SK-N-SH (cell line): ENCODE measurements at regions not wholly inside any gene's neighbourhood (a gene's known extent, or its start where the extent isn't known, plus 50 kb on each side); places are given as distances from the start of the nearest gene placed in this dataset.

Experiments used
- CTCF ChIA-PET: fragments of 300-600, 350-600 bp; formaldehyde crosslinking; extraction: SDS; loops from one replicate; lab custom pipeline; 2021; lab: Yijun Ruan, JAX
- POLR2A ChIA-PET: fragments of 350-600 bp; sonication (Branson Sonifier 250); formaldehyde crosslinking; extraction: SDS; loops from one replicate; lab custom pipeline; 2020; ENCODE audit warnings: antibody characterized with exemption, inconsistent platforms; lab: Yijun Ruan, JAX
- DNase-seq: peaks from one replicate; pipeline ENCODE4 v3.0.0; 2012
- H2AFZ ChIP-seq: fragments of 200-600 bp; sonication (generic); 2 replicates; pipeline ENCODE4 v1.8.1; 2016; ENCODE audit warnings: antibody characterized with exemption, mild to moderate bottlenecking, low read depth
- H3F3A ChIP-seq: fragments of 200-600 bp; sonication (generic); replicated peaks from 2 replicates; pipeline ENCODE3; 2016; ENCODE audit warnings: antibody characterized with exemption, mild to moderate bottlenecking; ENCODE audit not compliant: insufficient read depth
- H3K27ac ChIP-seq, 2 experiments: fragments of 200-500 bp in 1 of 2; fragments of 200-600 bp in 1 of 2; sonication (Bioruptor generic) in 1 of 2; sonication (generic), shearing (Covaris generic) in 1 of 2; 2 replicates each; pipeline versions ENCODE4 v1.5.1 to v1.6.1; 2014 to 2016; ENCODE audit warnings: low read depth in 2 of 2, inconsistent platforms in 1 of 2, low read length in 1 of 2, mild to moderate bottlenecking in 1 of 2, mixed read lengths in 1 of 2
- H3K27me3 ChIP-seq: fragments of 200-600 bp; sonication (generic), shearing (Covaris generic); 2 replicates; pipeline ENCODE4 v1.6.1; 2016; ENCODE audit warnings: mixed run types; ENCODE audit not compliant: insufficient read depth
- H3K36me3 ChIP-seq, 2 experiments: fragments of 200-500 bp in 1 of 2; fragments of 200-600 bp in 1 of 2; sonication (Bioruptor generic) in 1 of 2; sonication (generic) in 1 of 2; replicated peaks in 1 of 2; 2 replicates each; pipeline versions ENCODE3 to v1.5.1; 2014 to 2016; ENCODE audit warnings: low read length in 1 of 2, mild to moderate bottlenecking in 1 of 2; ENCODE audit not compliant: insufficient read depth in 2 of 2, control insufficient read depth in 1 of 2
- H3K4me1 ChIP-seq, 2 experiments: fragments of 200-500 bp in 1 of 2; fragments of 200-600 bp in 1 of 2; sonication (Bioruptor generic) in 1 of 2; sonication (generic), shearing (Covaris generic) in 1 of 2; 2 replicates each; pipeline versions ENCODE4 v1.5.1 to v1.6.1; 2014 to 2016; ENCODE audit warnings: low read depth in 1 of 2, low read length in 1 of 2, mixed run types in 1 of 2; ENCODE audit not compliant: insufficient read depth in 2 of 2, control insufficient read depth in 1 of 2
- H3K4me2 ChIP-seq: fragments of 200-600 bp; sonication (generic), shearing (Covaris generic); 2 replicates; pipeline ENCODE4 v1.6.1; 2017; ENCODE audit warnings: mixed run types
- H3K4me3 ChIP-seq, 2 experiments: fragments of 200-500 bp in 1 of 2; fragments of 200-600 bp in 1 of 2; sonication (Bioruptor generic) in 1 of 2; sonication (generic), shearing (Covaris generic) in 1 of 2; 2 replicates each; pipeline versions ENCODE4 v1.5.1 to v1.8.1; 2014 to 2016; ENCODE audit warnings: low read depth in 2 of 2, inconsistent platforms in 1 of 2, low read length in 1 of 2, mild to moderate bottlenecking in 1 of 2, mixed read lengths in 1 of 2, moderate library complexity in 1 of 2
- H3K79me2 ChIP-seq: fragments of 200-600 bp; sonication (generic); 2 replicates; pipeline ENCODE4 v1.8.1; 2017; ENCODE audit warnings: mild to moderate bottlenecking; ENCODE audit not compliant: insufficient read depth
- H3K9ac ChIP-seq: fragments of 200-600 bp; sonication (generic); 2 replicates; pipeline ENCODE4 v1.6.1; 2017; ENCODE audit warnings: mixed run types
- H3K9me2 ChIP-seq: fragments of 200-600 bp; sonication (generic); 2 replicates; pipeline ENCODE4 v1.6.1; 2017; ENCODE audit warnings: mixed run types
- H3K9me3 ChIP-seq: fragments of 200-600 bp; sonication (generic); 2 replicates; pipeline ENCODE4 v1.6.1; 2017; ENCODE audit warnings: mixed run types, mild to moderate bottlenecking, moderate library complexity
- H4K20me1 ChIP-seq: fragments of 200-600 bp; sonication (generic); 2 replicates; pipeline ENCODE4 v1.6.1; 2017; ENCODE audit warnings: mild to moderate bottlenecking, mixed run types; ENCODE audit not compliant: insufficient read depth
- CHD2 ChIP-seq: fragments of 150-350 bp; IDR thresholded peaks from 2 replicates; pipeline ENCODE4 v1.6.1; 2018; ENCODE audit warnings: low read length; ENCODE audit not compliant: partially characterized antibody
- FOXJ3 ChIP-seq: sonication (generic); formaldehyde crosslinking; IDR thresholded peaks from 2 replicates; pipeline ENCODE4 v1.5.1; 2020; ENCODE audit warnings: mild to moderate bottlenecking, missing genetic modification reagents
- GATA2 ChIP-seq: sonication (generic); formaldehyde crosslinking; IDR thresholded peaks from 2 replicates; pipeline ENCODE4 v1.5.0; 2020; ENCODE audit warnings: mild to moderate bottlenecking, missing genetic modification reagents
- JUND ChIP-seq: IDR thresholded peaks from 2 replicates; pipeline ENCODE4 v1.4.0; 2012
- MAX ChIP-seq: IDR thresholded peaks from 2 replicates; pipeline ENCODE4 v1.4.0; 2012; ENCODE audit warnings: low read depth
- NFIC ChIP-seq: IDR thresholded peaks from 2 replicates; pipeline ENCODE4 v1.4.0; 2012; ENCODE audit warnings: borderline replicate concordance
- NRF1 ChIP-seq: IDR thresholded peaks from 2 replicates; pipeline ENCODE4 v1.6.1; 2012; ENCODE audit warnings: low read depth, mild to moderate bottlenecking, low read length
- POLR2AphosphoS5 ChIP-seq: IDR thresholded peaks from 2 replicates; pipeline ENCODE4 v1.6.1; 2012; ENCODE audit warnings: low read depth, low read length
- RAD21 ChIP-seq: IDR thresholded peaks from 2 replicates; pipeline ENCODE4 v1.6.1; 2012; ENCODE audit warnings: mild to moderate bottlenecking, low read length
- RCOR1 ChIP-seq: fragments of 150-350 bp; IDR thresholded peaks from 2 replicates; pipeline ENCODE4 v1.6.1; 2017; ENCODE audit warnings: antibody characterized with exemption, low read length
- REST ChIP-seq: IDR thresholded peaks from 2 replicates; pipeline ENCODE4 v1.6.1; 2012; ENCODE audit warnings: mild to moderate bottlenecking, low read depth, low read length, moderate library complexity
- RXRA ChIP-seq: IDR thresholded peaks from 2 replicates; pipeline ENCODE4 v1.4.0; 2012; ENCODE audit warnings: low read depth, mild to moderate bottlenecking, borderline replicate concordance
- SIN3A ChIP-seq: IDR thresholded peaks from 2 replicates; pipeline ENCODE4 v1.6.1; 2012; ENCODE audit warnings: low read depth, mild to moderate bottlenecking, low read length, moderate library complexity, borderline replicate concordance
- SMC3 ChIP-seq: IDR thresholded peaks from 2 replicates; pipeline ENCODE4 v1.6.1; 2012; ENCODE audit warnings: low read depth, low read length, improper control_type of control experiment
- TAF1 ChIP-seq: IDR thresholded peaks from 2 replicates; pipeline ENCODE4 v1.6.1; 2012; ENCODE audit warnings: low read depth, mild to moderate bottlenecking, low read length, moderate library complexity, borderline replicate concordance
- TCF12 ChIP-seq: IDR thresholded peaks from 2 replicates; pipeline ENCODE4 v1.4.0; 2012
- ZBTB33 ChIP-seq: IDR thresholded peaks from 2 replicates; pipeline ENCODE4 v1.4.0; 2012; ENCODE audit warnings: low read depth, borderline replicate concordance
- WGBS: methylation state at CpG from one replicate; pipeline ENCODE4 v1.1.6; 2017; ENCODE audit warnings: low lambda C conversion rate; 5-methylcytosine and 5-hydroxymethylcytosine counted together

- H3K27ac ChIP-seq = no peak overlapping the region
- POLR2A ChIA-PET = no interaction called here
- DNase-seq = no peak
- peaks cover 3% of the 10 kb centered on the region for H3F3A ChIP-seq
- CTCF ChIA-PET = no interaction called here
- TF ChIP-seq NRF1 (no peak), POLR2AphosphoS5 (no peak), TAF1 (no peak), CHD2 (no peak), NFIC (no peak), RAD21 (no peak), RCOR1 (no peak), GATA2 (no peak)
- TF ChIP-seq, all 33 proteins: peak for 0
- Histone ChIP-seq H4K20me1 (no peaks in the 10 kb centered on the region), H3K4me2 (no peak overlapping the region), H2AFZ (no peak overlapping the region), H3K9me3 (no peaks in the 10 kb centered on the region), H3K4me1 (no peaks in the 10 kb centered on the region), H3K9ac (no peak overlapping the region), H3K79me2 (no peaks in the 10 kb centered on the region), H3K4me3 (no peak overlapping the region), H3K36me3 (no peaks in the 10 kb centered on the region), H3K27me3 (no peaks in the 10 kb centered on the region; the same call in 1 of the 2 replicates), H3K9me2 (no peaks in the 10 kb centered on the region)
- 10% methylated on average over 2 of the region's 2 CpGs for WGBS
Observed at GRCh38 chr12:15047611-15048010, 74.8 kb downstream of the PDE6H start.

DNA sequence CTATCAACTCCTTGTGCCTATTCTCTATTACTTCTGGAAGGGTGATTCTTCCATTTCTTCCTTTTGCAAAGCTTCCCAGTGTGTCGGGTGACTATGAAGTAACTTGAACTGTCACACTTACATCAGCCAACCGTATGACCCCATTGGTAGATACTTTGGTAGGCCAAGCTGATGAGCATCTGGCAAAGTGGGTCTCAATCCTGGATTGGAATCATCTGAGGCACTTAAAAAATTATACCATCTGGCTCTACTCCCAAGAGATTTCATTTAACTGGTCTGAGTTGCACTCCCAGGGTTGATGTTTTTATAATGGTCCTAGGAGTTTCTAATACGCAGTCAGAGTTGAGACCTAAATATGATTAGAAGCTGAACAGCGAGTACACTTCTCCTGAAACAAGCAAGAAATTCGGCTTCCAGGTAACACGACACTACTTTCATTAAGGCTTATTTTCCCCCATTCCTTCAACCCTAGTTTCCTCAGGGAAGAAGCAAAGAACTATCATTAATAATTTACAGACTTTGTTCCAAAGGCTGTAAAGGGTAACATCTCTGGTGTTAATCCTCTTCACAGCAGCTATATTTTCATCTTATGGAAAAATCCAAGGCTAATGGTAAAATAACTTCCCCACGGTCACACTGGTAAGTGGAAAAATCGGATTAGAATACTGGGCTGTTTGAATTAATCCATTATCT, 76.8 kb downstream of the PDE6H start:
- Histone ChIP-seq H3K27me3 (no peaks in the 10 kb centered on the region; the same call in 1 of the 2 replicates), H2AFZ (no peak overlapping the region), H3K4me3 (no peak overlapping the region), H3K4me1 (no peaks in the 10 kb centered on the region), H3K36me3 (no peaks in the 10 kb centered on the region), H3F3A (no peaks in the 10 kb centered on the region), H3K9me2 (no peaks in the 10 kb centered on the region), H4K20me1 (no peaks in the 10 kb centered on the region), H3K27ac (no peak overlapping the region), H3K4me2 (no peak overlapping the region), H3K9me3 (no peaks in the 10 kb centered on the region), H3K9ac (no peak overlapping the region), H3K79me2 (no peaks in the 10 kb centered on the region)
- POLR2A ChIA-PET = no interaction called here
- TF ChIP-seq FOXJ3 (CRISPR knock-in tag) = no peak
- no peak for TF ChIP-seq SMC3
- no peak for TF ChIP-seq RCOR1
- no peak for DNase-seq
- WGBS = 5% methylated on average over 8 of the region's 8 CpGs
- CTCF ChIA-PET = no interaction called here

DNA sequence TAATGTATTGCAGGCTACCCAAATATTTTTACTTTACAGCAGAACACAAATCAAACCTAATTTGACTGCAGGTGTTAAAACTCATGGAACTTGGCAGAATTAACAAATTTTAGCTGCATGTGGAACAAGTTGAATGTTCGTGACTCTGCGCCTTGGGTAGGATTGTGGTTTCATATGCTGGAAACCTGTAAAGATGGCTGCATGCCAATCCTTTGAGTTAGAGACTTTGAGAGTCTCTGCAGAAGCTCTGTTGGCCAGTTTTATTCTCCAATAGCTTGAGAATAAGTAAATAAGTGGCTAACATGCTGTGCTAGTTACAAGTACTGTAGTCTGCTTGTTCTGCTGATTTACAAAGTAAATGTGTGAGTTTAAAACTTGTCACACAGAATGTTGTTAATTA, 77.8 kb downstream of the PDE6H start:
- DNase-seq = no peak
- Histone ChIP-seq H3K9me2 (no peaks in the 10 kb centered on the region), H3K27me3 (no peaks in the 10 kb centered on the region; the same call in 1 of the 2 replicates), H3K27ac (no peak overlapping the region), H3K9ac (no peak overlapping the region), H4K20me1 (no peaks in the 10 kb centered on the region), H3K79me2 (no peaks in the 10 kb centered on the region), H3F3A (no peaks in the 10 kb centered on the region), H3K9me3 (no peaks in the 10 kb centered on the region), H3K4me2 (no peak overlapping the region), H2AFZ (no peak overlapping the region), H3K36me3 (no peaks in the 10 kb centered on the region), H3K4me1 (no peaks in the 10 kb centered on the region), H3K4me3 (no peak overlapping the region)
- WGBS = 17% methylated on average over 2 of the region's 2 CpGs
- ChIA-PET POLR2A (no interaction called here), CTCF (no interaction called here)
- TF ChIP-seq ZBTB33 (no peak), JUND (no peak), MAX (no peak), GATA2 (no peak), CHD2 (no peak), TAF1 (no peak), SIN3A (no peak), NFIC (no peak), RXRA (no peak), TCF12 (no peak), REST (no peak)
